Tibial nerve (tissue), 4 donors: ENCODE measurements at regions not wholly inside any gene's neighbourhood (a gene's known extent, or its start where the extent isn't known, plus 50 kb on each side); places are given as distances from the start of the nearest gene placed in this dataset.
"Not testable (repeated sequence)": the region's sequence is repeated elsewhere in the genome, so short reads cannot be mapped to it uniquely, and the experiment has no call there.

Source experiments
- EP300 ChIP-seq, 2 donors: sonication (generic); formaldehyde crosslinking; IDR thresholded peaks; one replicate each; pipeline ENCODE4 v1.6.1; 2017; ENCODE audit warnings: antibody characterized with exemption in 2 of 2, mild to moderate bottlenecking in 1 of 2
- POLR2A ChIP-seq, 2 donors: fragments of 450-650 bp; IDR thresholded peaks; one replicate each; pipeline ENCODE4 v1.6.1; 2017; ENCODE audit warnings: antibody characterized with exemption in 2 of 2, mild to moderate bottlenecking in 2 of 2, moderate library complexity in 2 of 2
- TF ChIP-seq, protein P1 (sequence below), 5 experiments: fragments of 200-600 bp in 3 of 5; fragments of 450-650 bp in 2 of 5; sonication (generic) in 3 of 5; IDR thresholded peaks; one replicate each; pipeline ENCODE4 v1.5.1; 2016 to 2019; ENCODE audit warnings: antibody characterized with exemption in 5 of 5, mild to moderate bottlenecking in 3 of 5, moderate library complexity in 2 of 5

- TF ChIP-seq, protein P1, sequence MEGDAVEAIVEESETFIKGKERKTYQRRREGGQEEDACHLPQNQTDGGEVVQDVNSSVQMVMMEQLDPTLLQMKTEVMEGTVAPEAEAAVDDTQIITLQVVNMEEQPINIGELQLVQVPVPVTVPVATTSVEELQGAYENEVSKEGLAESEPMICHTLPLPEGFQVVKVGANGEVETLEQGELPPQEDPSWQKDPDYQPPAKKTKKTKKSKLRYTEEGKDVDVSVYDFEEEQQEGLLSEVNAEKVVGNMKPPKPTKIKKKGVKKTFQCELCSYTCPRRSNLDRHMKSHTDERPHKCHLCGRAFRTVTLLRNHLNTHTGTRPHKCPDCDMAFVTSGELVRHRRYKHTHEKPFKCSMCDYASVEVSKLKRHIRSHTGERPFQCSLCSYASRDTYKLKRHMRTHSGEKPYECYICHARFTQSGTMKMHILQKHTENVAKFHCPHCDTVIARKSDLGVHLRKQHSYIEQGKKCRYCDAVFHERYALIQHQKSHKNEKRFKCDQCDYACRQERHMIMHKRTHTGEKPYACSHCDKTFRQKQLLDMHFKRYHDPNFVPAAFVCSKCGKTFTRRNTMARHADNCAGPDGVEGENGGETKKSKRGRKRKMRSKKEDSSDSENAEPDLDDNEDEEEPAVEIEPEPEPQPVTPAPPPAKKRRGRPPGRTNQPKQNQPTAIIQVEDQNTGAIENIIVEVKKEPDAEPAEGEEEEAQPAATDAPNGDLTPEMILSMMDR (IDR thresholded peaks at IDR 0.05): not testable (repeated sequence)
- TF ChIP-seq EP300, POLR2A (IDR thresholded peaks at IDR 0.05): not testable (repeated sequence)
Measured at GRCh38 chr12:131645557-131645956, 65.3 kb upstream of the SFSWAP start.
